ENCODE measurements at regions not wholly inside any gene's neighbourhood (a gene's known extent, or its start where the extent isn't known, plus 50 kb on each side); places are given as distances from the start of the nearest gene placed in this dataset.

DNA sequence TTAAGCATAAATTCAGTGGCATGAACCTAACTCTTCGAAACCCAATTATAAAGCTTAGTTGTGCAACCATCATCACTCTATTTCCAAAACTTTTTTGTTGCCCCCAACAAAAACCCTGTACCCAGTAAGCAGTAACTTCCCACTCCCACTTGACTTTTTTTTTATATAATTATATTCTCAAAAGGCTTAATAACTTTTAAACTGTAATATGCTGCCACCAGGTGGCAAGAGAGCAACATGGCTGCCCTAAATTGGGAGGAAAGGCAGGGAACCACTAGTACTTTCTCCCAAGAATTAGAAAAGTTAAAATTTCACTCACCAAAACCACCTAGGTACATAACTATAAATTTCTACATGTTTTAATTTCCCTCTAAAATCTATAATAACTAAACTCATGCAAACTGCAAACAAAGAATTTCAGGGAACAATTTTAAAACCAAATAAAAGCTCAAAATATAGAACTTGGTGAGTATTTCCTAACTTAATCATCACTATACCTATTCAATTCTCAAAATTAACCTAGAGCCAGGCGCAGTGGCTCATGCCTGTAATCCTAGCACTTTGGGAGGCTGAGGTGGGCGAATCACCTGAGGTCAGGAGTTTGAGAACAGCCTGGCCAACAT is 50.2 kb upstream of the RNF38 start:
- no TSS peak for BruUV-seq (replicated peaks)
- Mint-ChIP-seq H3K9me3 (ENCODE audit: low read depth, unreplicated experiment) (no peaks in the 10 kb centered on the region), H3K4me1 (ENCODE audit: low read depth, unreplicated experiment) (no peaks in the 10 kb centered on the region), H3K27me3 (ENCODE audit: unreplicated experiment) (no peaks in the 10 kb centered on the region), H3K4me3 (ENCODE audit: low read depth, unreplicated experiment) (no peak overlapping the region), H3K27ac (ENCODE audit: unreplicated experiment) (no peak overlapping the region), H3K36me3 (ENCODE audit: insufficient read depth, unreplicated experiment) (no peaks in the 10 kb centered on the region)
- CTCF ChIA-PET, result interaction anchor here (1.3 kb wide), 1 partner anchor 43 kb away, joined by 12 read pairs; no protein-coding TSS in a partner anchor
- DNase-seq, result peak; percentile 2
- TF ChIP-seq, protein P1, sequence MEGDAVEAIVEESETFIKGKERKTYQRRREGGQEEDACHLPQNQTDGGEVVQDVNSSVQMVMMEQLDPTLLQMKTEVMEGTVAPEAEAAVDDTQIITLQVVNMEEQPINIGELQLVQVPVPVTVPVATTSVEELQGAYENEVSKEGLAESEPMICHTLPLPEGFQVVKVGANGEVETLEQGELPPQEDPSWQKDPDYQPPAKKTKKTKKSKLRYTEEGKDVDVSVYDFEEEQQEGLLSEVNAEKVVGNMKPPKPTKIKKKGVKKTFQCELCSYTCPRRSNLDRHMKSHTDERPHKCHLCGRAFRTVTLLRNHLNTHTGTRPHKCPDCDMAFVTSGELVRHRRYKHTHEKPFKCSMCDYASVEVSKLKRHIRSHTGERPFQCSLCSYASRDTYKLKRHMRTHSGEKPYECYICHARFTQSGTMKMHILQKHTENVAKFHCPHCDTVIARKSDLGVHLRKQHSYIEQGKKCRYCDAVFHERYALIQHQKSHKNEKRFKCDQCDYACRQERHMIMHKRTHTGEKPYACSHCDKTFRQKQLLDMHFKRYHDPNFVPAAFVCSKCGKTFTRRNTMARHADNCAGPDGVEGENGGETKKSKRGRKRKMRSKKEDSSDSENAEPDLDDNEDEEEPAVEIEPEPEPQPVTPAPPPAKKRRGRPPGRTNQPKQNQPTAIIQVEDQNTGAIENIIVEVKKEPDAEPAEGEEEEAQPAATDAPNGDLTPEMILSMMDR (IDR thresholded peaks at IDR 0.05; ENCODE audit: unreplicated experiment), result no peak
- intact Hi-C loops (cut with micrococcal nuclease; ENCODE audit: unreplicated experiment), result loop anchor here (1.0 kb wide), 1 partner anchor 43 kb away; no protein-coding TSS in a partner anchor

All from Calu3 (cell line).